ENCODE measurements at regions not wholly inside any gene's neighbourhood (a gene's known extent, or its start where the extent isn't known, plus 50 kb on each side); places are given as distances from the start of the nearest gene placed in this dataset.
"Not testable (repeated sequence)": the region's sequence is repeated elsewhere in the genome, so short reads cannot be mapped to it uniquely, and the experiment has no call there.

DNA sequence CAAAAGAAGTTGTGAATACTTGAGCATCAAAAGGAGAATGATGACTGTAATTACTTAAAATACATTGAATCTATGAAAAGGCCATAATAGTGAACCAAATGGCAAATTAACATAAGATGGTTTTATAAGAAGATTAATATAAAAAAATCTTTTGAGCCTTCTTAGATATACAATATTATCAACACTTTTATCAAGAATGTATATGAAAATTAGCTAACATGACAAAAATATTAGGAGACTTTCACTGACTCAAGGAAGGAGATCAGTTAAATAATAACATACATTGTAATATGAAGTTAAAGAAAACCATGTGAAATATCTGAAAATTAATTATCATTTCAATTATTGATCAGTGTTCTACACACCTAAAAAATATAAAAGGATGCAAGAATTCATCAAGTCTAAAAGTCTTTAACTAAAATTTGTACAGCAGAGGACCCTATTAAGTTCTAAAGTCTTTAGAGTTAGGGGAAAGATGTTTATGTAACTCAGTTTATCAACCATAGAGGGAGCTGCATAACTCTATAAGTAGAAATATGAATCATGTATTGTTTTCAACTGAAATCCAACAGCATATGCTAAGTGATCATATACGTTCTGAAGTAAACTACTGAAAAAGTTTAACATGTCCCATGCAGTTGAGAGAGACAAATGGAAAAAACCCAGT is 756.1 kb upstream of the MIR17HG start:
- no peak for DNase-seq (ENCODE audit: low read depth in 2 of 2)

DNA sequence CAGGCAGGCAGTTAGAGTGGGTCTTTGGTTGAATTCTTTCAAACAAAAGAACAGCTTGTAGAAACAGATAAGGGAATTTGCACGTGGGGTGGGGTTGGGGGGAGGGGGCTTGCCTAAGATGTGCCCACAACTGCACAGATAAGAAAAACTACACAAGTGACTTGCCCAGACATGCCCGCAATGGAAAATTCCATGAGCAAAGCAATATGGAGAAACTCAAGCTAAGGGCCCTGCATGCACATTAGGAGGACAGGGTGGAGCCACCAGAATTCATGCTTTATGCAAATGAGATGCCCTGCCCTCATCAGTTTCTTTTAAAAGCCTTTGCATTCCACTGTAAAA is 755.6 kb upstream of the MIR17HG start:
- no peak for DNase-seq (ENCODE audit: low read depth in 2 of 2)

DNA sequence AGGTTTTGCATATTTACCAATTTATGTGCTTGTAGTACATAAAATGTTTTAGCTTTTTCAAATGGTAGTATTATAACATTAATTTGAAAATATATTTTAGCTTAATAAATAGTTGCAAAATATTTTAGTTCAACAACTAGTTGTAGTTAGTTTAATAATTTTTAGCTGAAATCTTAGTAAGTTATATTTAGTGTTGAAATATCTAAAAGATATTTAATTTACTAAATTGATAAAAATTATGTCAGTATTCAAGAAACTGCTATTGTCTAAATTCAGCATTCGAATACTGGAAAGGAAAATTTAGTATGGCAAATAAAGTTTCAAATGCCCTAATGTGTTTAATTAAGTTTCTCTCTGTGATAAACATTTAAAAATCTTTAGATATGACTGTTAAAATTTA is 754.5 kb upstream of the MIR17HG start:
- no peak for DNase-seq (ENCODE audit: low read depth in 2 of 2)

DNA sequence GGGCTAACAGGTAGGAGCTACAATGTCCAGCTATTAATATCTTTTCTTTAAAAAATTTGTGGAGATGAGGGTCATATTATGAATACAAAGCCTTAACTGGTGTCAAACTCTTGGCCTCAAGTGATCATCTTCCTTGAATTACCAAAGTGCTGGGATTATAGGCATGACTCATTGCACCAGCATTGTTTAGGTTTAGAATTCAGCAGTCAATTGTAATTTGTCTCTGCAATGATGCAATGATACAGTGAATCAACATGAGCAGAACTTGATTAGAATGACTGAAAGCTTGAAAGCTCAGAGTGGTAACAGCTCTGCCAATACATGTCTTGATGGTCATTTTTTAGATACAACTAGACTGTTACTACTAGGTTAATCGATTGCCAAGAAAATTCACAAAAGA is 752.8 kb upstream of the MIR17HG start:
- no peak for DNase-seq (ENCODE audit: low read depth in 2 of 2)

DNA sequence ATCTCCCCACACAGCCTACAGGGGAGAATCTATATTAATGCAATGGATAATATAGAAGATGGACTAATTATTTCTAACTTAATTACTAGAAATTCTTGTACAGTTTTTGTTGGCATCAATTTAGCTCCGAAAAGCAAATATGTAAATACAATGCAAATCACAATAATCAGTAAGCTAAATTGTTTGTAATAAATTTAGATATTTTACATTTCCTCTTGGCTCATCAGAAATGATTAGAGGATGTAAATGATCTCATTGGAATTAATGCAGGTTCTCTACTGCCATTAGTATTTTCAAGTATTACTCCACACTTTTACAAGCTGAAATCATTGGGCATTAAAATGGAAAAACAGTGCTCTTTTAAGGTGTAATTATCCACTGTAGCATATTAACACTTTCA is 741.8 kb upstream of the MIR17HG start:
- DNase-seq (ENCODE audit: low read depth in 2 of 2) = no peak

DNA sequence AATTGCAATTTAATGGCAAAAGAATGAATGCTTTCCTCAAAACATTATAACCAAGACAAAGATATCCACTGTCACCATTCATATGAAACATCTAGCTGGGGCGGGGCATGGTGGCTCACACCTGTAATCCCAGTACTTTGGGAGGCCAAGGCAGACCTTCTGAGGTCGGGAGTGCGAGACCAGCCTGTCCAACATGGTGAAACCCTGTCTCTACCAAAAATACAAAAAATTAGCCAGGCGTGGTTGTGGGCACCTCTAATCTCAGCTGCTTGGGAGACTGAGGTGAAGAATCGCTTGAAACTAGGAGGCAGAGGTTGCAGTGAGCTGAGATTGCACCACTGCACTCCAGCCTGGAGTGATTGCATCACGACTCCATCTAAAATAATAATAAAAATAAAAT is 740.6 kb upstream of the MIR17HG start:
- DNase-seq (ENCODE audit: low read depth in 2 of 2) = not testable (repeated sequence)

DNA sequence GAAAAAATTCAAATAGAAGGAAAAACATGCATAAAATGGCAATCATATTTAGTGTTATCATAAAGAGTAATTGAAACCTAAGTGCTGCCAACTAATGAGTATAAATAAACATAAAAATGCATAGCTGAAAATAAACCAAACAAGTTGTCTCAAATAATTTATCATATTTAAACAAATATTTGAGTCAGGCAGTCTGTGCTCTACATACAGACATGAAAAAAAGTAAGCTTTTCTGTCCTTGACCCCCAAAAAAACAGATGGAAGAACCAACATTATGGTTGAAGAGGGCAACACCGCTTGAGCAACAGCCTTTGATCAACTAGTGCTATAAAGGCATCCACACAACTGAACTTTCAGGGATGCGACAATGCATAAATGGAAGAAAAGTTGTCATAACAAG is 735.1 kb upstream of the MIR17HG start:
- DNase-seq (ENCODE audit: low read depth in 2 of 2) = no peak

DNA sequence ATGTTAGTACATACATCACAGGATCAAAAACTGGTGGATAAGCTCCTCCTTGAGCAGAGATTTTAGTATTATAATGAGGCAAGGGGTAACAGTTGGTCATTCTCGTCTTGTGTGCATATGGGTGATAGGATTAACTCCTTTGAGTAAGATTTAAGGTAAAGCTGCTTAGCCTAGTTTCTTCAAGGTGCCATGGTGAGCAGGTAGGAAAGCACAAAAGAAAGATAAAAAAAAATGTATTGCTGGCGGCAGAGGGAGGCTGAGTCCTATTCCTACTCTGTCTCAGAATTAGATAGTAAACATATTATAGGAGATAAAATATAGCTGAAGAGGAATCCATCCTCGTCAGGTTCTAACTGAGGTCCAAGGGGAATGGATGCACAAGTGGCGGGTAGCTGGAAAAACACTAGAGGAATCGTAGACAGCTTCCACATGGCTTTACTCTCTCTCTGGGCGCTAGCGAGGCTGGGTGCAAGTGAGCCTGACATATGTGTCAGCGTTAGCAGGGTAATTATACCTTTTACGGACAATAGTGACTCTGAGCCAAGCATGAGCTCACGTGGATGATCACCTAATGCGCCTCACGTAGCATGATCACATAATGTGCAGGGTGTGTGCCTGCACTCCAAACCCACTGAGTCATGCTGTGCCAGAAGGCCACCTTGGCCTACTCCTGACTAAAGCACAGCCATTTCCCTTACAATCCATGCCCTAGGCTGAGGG is 734.3 kb upstream of the MIR17HG start:
- DNase-seq (ENCODE audit: low read depth in 2 of 2) = no peak

DNA sequence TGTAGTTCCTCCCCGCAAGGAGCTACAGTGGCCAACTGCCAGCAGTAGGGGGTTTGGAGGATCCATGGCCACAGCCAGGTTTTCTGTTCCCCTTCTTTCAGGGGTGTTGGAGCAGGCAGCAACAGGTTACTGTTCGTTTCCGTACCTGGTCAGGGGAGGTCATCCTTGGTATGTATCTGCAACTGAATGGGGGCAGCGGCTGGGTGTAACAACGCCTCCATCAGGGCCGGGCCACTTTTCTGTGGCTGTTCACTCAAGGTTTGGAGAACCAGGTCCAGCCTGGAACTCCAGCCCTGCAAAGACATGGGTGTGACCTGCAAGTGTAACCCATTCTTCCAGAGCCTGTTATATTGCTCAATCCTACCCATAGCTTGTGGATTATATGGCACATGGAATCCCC is 732.3 kb upstream of the MIR17HG start:
- no peak for DNase-seq (ENCODE audit: low read depth in 2 of 2)

DNA sequence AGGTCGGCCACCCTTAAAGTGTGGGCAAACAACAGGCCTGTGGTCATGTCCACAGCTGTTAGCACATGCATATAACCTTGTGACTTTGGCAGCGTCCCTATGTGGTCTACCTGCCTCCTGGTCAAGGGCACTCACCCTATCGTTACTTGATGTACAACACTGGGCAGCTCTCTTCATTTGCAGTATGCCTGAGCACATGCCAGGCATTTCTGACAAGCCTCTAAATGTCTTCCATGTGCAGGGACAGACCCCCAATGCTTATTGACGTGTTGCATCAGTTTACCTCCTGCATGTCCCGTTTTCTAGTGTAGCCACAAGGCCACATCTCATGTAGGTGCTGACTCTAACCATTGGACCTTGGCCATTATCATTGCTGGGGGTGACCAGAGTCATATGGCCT is 731.7 kb upstream of the MIR17HG start:
- no peak for DNase-seq (ENCODE audit: low read depth in 2 of 2)

DNA sequence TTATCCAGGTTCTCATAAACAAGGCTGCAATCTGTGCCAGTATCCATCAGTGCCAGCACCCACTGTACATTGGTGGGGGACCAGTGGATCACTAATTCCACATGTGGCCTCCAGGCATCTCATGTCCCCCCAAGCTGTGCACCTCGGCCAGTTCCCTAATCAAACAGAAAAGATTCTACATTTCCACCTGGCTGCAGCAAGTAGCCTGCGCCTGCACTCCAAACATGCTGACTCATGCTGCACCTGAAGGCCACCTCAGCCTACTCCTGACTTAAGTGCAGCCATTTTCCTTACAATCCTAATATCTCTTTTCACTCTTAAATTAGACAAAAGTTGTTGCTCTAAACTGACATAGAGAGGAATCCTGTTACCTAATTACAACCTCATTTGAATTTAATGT is 729.4 kb upstream of the MIR17HG start:
- no peak for DNase-seq (ENCODE audit: low read depth in 2 of 2)

DNA sequence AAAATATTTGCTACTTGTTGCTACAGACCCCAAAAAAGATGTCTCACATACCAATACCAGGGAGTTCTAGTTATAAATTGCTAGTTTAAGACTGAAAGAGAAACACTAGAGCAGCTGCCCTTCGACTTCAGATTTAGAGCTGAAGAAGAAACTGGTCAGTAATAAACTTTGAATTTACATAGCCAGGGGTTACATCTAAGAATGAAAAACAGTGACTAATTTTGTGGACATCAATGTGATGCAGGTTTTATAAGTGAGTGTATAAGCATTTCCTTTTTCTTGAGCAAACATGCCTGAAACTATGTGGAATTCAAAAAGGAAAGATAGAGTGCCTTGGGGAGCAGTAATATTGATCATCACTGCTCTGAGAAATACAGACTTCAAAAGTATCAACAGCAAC is 724.9 kb upstream of the MIR17HG start:
- no peak for DNase-seq (ENCODE audit: low read depth in 2 of 2)

DNA sequence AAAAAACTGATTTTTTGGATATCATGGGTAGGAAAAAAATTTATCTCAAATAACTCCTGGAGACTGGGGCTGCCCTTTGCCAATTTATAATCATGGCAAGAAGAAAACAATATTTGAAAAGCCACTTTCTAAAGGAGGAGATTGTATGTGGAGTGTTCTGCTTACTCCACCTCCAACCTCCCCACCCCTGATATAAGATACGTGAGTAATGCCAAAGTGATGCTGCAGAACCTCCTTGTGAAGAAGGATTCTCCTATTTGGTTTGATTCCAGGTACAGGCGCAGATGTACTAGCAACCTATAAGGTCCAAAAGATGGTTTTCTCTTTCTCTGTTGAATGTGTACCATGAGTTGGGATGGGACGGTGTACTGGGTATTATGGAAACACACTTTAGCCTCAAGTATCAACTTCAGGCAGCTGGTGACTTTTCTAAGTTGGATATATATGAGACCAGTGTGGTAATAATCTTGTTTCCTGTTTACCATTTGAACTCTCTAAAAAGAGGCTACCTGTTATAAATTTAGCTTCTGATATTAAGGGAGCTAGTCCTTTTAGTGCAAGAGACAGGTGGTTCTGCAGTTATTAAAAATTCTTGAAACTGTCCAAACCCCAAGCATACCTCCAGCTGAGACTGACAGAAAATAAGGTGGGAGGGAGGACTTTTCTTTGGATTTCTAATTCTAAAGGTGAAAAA is 724.0 kb upstream of the MIR17HG start:
- DNase-seq (ENCODE audit: low read depth in 2 of 2) = no peak

DNA sequence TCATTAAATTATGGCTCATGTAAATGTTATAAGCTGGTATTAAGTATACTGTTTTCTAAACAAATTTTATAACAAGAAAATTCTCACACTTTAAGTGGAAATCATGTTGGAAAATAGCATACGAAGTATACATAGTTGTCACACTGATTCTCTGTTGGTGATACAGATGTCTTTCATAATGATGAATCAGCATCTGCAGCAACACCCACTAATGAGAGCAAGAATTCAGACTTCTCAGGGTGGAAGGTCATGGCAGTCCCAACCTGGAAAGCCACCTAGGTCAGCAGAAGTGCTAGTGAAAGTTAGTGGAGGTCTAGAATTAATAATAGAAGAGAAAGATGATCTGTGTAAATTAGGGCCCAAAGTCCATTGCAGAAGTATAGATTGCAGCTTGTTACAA is 719.7 kb upstream of the MIR17HG start:
- DNase-seq (ENCODE audit: low read depth in 2 of 2) = no peak

DNA sequence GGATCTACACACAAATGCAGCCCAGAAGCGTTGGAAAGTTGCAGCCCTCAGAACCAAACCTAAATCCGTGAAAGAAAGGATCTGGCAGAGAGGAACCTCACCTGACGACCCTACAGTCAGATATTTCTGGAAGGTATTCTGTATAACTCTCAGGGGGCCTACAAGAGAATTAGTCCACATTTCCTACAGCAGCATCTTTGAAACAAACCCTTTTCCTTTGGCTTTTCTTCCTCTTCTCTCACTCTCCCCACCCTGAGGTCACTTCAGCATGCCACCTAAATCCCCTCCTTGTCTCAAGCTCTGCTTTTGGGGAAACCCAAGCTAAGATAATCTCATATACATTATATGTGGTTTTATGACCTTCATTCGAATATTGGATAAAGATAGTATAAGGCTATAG is 719.0 kb upstream of the MIR17HG start:
- no peak for DNase-seq (ENCODE audit: low read depth in 2 of 2)

DNA sequence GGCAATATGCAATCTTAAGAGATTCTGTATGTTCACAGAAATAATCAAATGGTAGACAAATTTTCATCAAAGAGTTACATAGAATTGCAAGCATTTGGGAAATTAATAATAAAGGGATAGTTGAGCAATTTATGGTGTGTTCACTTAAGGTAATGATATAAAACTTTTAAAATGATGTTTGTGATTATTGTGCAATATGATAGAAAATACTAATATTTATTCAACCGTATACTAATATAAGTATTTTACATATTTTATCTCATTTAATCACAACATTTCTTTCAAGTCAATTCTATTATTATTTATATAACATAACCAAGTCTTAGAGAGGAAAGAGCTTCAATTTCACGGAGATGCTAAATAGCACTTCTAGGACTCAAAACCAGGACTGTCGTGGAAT is 716.8 kb upstream of the MIR17HG start:
- no peak for DNase-seq (ENCODE audit: low read depth in 2 of 2)

DNA sequence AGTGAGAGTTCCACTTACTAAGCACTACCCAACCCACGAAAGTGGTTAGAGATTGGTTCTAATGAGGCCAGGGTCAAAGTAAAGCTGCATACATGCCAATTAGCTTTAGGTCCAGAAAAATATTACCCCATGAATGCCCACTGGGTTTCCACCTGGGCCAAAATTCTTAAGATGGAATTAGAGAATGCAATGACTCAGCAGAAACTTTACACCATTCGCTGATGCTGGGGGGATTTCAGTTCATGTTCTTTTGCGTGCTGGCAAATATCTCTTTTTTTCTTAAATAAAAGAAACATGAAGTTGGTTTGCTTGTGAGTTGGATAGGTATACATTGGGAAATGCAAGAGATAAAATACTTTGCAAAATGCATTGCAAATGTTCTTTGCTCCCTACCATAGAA is 715.3 kb upstream of the MIR17HG start:
- no peak for DNase-seq (ENCODE audit: low read depth in 2 of 2)

DNA sequence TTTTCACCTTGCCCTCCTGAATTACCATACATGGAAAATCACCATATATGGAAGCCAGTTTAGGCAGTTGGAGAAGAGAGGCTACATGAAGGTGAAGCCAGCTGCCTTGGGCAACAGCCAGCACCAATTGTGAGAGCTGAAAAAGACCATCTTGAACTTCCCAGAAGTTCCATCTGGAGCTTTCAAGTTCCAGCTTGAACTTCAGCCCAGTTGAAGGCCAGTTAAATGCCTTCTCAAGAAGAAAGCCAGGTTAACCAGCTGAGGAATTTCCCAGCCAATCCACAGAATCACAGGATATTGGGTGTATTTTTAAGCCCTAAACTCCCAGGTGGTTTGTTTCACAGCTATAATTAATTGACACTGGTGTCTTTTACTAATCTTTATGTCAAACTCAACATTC is 713.6 kb upstream of the MIR17HG start:
- DNase-seq (ENCODE audit: low read depth in 2 of 2) = no peak

DNA sequence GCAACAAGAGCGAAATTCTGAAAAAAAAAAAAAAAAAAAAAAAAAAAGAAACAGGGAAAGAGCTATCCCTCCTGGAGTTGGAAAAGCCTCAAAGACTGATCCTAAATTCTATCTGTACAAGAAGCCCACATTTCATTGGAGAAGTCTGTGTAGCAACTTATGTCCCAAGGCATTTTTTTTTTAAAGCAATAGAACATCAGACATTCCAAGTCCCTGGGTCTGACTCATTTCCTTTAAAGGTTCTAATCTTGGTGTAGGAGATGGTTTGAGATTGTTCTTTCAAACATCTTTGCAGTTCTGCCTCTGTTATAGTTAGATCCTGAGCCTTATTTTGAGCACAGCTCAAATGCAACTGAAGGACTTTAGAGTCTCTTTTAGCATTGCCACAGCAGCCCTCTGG is 706.5 kb upstream of the MIR17HG start:
- DNase-seq (ENCODE audit: low read depth in 2 of 2) = no peak

DNA sequence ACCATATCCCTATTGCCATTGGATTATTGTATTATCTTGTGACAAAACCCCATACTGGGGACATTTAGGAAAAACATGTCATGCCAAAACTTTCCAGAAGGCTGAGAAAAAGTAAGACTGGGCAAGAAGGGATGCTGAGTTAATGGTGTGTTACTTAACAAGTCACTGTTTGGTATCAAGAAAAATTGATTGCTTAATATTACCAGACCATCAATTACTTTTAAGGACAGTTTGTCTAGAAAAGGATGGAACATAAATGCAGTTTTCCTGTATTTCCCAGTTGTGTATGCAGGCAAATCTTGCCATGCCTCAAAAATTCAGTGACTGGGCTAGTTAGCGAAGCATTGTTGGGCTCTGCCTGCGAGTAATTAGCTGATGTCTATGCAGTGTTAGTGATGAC is 705.6 kb upstream of the MIR17HG start:
- no peak for DNase-seq (ENCODE audit: low read depth in 2 of 2)

DNA sequence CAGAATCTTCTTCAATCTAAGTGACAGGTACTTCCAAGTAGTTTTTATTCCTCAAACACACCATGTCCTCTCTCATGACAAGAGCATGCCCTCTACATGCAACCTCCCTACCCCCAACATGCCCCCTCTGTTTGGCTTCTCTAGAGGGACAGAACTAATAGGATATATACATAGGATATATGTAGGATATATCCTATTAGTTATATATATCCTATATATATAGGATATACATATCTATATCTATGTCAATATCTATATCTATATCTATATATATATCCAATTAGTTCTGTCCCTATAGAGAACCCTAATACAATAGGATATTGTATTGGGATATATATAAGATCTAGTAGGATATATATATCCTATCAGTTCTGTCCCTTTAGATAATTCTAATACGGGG is 701.9 kb upstream of the MIR17HG start:
- no peak for DNase-seq (ENCODE audit: low read depth in 2 of 2)

DNA sequence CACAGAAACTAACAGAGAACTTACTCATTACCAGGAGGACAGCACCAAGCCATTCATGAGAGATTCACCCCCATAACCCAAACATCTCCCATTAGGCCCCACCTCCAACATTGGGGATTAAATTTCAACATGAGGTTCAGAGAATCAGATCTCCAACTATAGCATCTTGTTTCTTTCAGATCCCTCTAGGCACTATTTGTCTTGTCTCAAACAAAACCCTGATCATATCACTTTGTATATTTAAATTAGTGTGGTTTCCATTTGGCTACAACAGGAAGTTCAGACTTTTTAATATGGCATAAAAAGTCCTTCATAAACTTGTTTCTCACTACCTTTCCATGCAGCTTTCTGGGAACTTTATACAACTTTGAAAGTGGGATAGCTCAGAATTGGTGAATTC is 699.0 kb upstream of the MIR17HG start:
- no peak for DNase-seq (ENCODE audit: low read depth in 2 of 2)

DNA sequence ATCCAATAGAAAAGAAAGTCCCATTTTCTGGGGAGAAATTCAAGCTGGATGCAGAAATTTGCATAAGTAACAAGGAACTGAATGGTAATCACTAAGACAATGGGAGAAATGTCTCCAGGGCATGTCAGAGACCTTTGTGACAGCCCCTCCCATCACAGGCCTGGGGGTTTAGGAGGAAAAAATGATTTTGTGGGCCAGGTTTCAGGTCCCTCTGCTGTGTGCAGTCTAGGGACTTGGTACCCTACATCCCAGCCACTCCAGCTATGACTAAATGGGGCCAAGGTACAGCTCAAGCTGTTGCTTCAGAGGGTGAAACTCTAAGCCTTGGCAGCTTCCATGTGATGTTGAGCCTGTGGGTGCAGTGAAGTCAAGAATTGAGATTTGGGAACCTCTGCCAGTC is 695.5 kb upstream of the MIR17HG start:
- DNase-seq (ENCODE audit: low read depth in 2 of 2) = no peak
